ENCODE measurements at regions not wholly inside any gene's neighbourhood (a gene's known extent, or its start where the extent isn't known, plus 50 kb on each side); places are given as distances from the start of the nearest gene placed in this dataset.

DNA sequence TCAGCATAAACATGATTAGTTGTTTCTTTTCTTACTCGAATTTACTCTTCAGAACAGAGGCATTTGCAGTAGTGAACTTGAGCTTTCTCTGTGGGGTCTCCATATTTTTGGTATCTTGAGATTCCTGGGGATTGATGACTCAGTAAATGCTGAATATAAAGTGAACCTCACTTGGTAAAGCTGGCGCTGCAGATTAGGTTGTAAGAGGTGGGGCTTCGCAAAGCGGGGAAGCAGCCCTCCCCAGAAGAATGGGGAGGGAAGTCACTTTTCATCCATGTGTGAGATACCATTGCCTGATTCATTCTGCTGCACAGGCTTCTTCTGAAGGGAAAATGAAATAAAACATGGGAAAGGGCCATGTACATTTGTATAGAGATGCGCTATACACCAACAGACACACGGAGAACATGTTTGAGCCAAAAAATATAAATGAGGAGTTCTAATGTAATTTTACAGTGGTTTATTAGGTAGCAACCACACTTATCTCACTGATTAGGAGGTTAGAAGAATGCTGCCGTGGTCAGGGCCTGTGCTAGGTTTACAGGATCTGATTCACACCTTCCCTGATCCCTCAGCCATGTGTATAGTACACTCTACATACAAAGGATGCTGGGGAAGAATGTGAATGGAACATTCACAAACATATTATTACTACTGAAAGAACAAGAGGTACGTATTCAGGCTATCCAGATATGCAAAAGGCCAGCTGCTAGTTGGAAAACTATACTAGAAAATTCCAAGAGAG, 63.5 kb downstream of the DNTTIP2 start:
- TF ChIP-seq, protein P1, sequence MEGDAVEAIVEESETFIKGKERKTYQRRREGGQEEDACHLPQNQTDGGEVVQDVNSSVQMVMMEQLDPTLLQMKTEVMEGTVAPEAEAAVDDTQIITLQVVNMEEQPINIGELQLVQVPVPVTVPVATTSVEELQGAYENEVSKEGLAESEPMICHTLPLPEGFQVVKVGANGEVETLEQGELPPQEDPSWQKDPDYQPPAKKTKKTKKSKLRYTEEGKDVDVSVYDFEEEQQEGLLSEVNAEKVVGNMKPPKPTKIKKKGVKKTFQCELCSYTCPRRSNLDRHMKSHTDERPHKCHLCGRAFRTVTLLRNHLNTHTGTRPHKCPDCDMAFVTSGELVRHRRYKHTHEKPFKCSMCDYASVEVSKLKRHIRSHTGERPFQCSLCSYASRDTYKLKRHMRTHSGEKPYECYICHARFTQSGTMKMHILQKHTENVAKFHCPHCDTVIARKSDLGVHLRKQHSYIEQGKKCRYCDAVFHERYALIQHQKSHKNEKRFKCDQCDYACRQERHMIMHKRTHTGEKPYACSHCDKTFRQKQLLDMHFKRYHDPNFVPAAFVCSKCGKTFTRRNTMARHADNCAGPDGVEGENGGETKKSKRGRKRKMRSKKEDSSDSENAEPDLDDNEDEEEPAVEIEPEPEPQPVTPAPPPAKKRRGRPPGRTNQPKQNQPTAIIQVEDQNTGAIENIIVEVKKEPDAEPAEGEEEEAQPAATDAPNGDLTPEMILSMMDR (IDR thresholded peaks at IDR 0.05; ENCODE audit: poor library complexity) = no peak
- no peak for TF ChIP-seq EZH2phosphoT487 (IDR thresholded peaks at IDR 0.05; ENCODE audit: low read depth, severe bottlenecking, unreplicated experiment)

Measured in hepatocyte (in vitro differentiated cells).